IMR-90 (cell line): ENCODE measurements at regions not wholly inside any gene's neighbourhood (a gene's known extent, or its start where the extent isn't known, plus 50 kb on each side); places are given as distances from the start of the nearest gene placed in this dataset.

ENCODE experiments used
- ATAC-seq: fragments of 200-7000 bp; cut with Tn5 transposase; 2 replicates; pipeline ENCODE4 v1.9.1; 2020; ENCODE audit warnings: low read depth, mild to moderate bottlenecking, moderate library complexity
- BruUV-seq: library from RNA; stranded (reverse); fragments of 400-500 nt; replicated peaks from 2 replicates; lab custom pipeline; 2021; lab: Mats Ljungman, UMichigan
- CTCF ChIA-PET: fragments of 300-600 bp; formaldehyde crosslinking; extraction: SDS; loops from one replicate; lab custom pipeline; 2021; ENCODE audit warnings: antibody characterized with exemption; lab: Yijun Ruan, JAX
- POLR2A ChIA-PET: fragments of 300-600 bp; sonication (Branson Sonifier 250); formaldehyde crosslinking; loops from one replicate; lab custom pipeline; 2022; ENCODE audit warnings: antibody characterized with exemption; ENCODE audit not compliant: unreplicated experiment; lab: Charles Lee
- DNase-seq: peaks from one replicate; pipeline ENCODE4 v3.0.0; 2013
- H2AFZ ChIP-seq: replicated peaks from 2 replicates; pipeline ENCODE3; 2013; ENCODE audit warnings: low read length, mild to moderate bottlenecking; ENCODE audit not compliant: poor library complexity
- H2AK5ac ChIP-seq: 2 replicates; pipeline ENCODE4 v1.6.1; 2013; ENCODE audit warnings: low read depth, low read length, inconsistent platforms
- H2AK9ac ChIP-seq: replicated peaks from 2 replicates; pipeline ENCODE3; 2013; ENCODE audit warnings: mild to moderate bottlenecking, low read depth, low read length, moderate library complexity; ENCODE audit not compliant: poor library complexity
- H2BK120ac ChIP-seq: 2 replicates; pipeline ENCODE4 v1.6.1; 2013; ENCODE audit warnings: low read depth, low read length, inconsistent platforms
- H2BK15ac ChIP-seq: 3 replicates; pipeline ENCODE4 v1.6.1; 2013; ENCODE audit warnings: low read depth, low read length, inconsistent platforms
- H2BK20ac ChIP-seq: 2 replicates; pipeline ENCODE4 v1.6.1; 2013; ENCODE audit warnings: low read depth, mild to moderate bottlenecking, inconsistent platforms, low read length, moderate library complexity
- H2BK5ac ChIP-seq: 2 replicates; pipeline ENCODE4 v1.6.1; 2013; ENCODE audit warnings: mild to moderate bottlenecking, low read depth, low read length, inconsistent platforms; ENCODE audit not compliant: poor library complexity, severe bottlenecking
- H3K14ac ChIP-seq: replicated peaks from 2 replicates; pipeline ENCODE4 v1.6.1; 2013; ENCODE audit warnings: low read depth, low read length, inconsistent platforms
- H3K18ac ChIP-seq: 2 replicates; pipeline ENCODE4 v1.6.1; 2013; ENCODE audit warnings: low read depth, low read length, control low read depth
- H3K23ac ChIP-seq: 2 replicates; pipeline ENCODE4 v1.6.1; 2013; ENCODE audit warnings: low read depth, low read length, inconsistent platforms
- H3K27ac ChIP-seq: 2 replicates; pipeline ENCODE4 v1.5.1; 2013; ENCODE audit warnings: mild to moderate bottlenecking, control low read depth, low read length; ENCODE audit not compliant: insufficient read depth
- H3K27me3 ChIP-seq: 2 replicates; pipeline ENCODE4 v1.6.1; 2013; ENCODE audit warnings: low read length; ENCODE audit not compliant: control insufficient read depth, insufficient read depth
- H3K36me3 ChIP-seq: 2 replicates; pipeline ENCODE4 v1.6.1; 2013; ENCODE audit warnings: low read length, mixed read lengths; ENCODE audit not compliant: control insufficient read depth, insufficient read depth
- H3K4ac ChIP-seq: 2 replicates; pipeline ENCODE4 v1.6.1; 2013; ENCODE audit warnings: low read depth, low read length, inconsistent platforms
- H3K4me1 ChIP-seq: 2 replicates; pipeline ENCODE4 v1.6.1; 2013; ENCODE audit warnings: low read length, mixed read lengths; ENCODE audit not compliant: control insufficient read depth, insufficient read depth
- H3K4me2 ChIP-seq: 2 replicates; pipeline ENCODE4 v1.6.1; 2013; ENCODE audit warnings: low read depth, mild to moderate bottlenecking, control low read depth, low read length, moderate library complexity
- H3K4me3 ChIP-seq: 2 replicates; pipeline ENCODE4 v1.5.1; 2013; ENCODE audit warnings: low read depth, mild to moderate bottlenecking, control low read depth, low read length, moderate library complexity; ENCODE audit not compliant: insufficient read depth
- H3K56ac ChIP-seq: 2 replicates; pipeline ENCODE4 v1.6.1; 2013; ENCODE audit warnings: low read length, inconsistent platforms; ENCODE audit not compliant: insufficient read depth; ENCODE audit errors: extremely low read depth
- H3K79me1 ChIP-seq, 2 experiments: 2 replicates each; pipeline ENCODE4 v1.6.1; 2013; ENCODE audit warnings: low read length in 2 of 2, inconsistent platforms in 1 of 2, low read depth in 1 of 2
- H3K9ac ChIP-seq: 2 replicates; pipeline ENCODE4 v1.6.1; 2013; ENCODE audit warnings: low read depth, low read length, control low read depth
- H3K9me1 ChIP-seq: 2 replicates; pipeline ENCODE4 v1.6.1; 2013; ENCODE audit warnings: low read length, inconsistent platforms; ENCODE audit not compliant: insufficient read depth
- H3K9me3 ChIP-seq: 2 replicates; pipeline ENCODE4 v1.6.1; 2013; ENCODE audit warnings: low read length; ENCODE audit not compliant: control insufficient read depth, insufficient read depth
- H4K20me1 ChIP-seq: 2 replicates; pipeline ENCODE4 v1.6.1; 2013; ENCODE audit warnings: low read length, inconsistent platforms; ENCODE audit not compliant: insufficient read depth
- H4K5ac ChIP-seq: 2 replicates; pipeline ENCODE4 v1.6.1; 2013; ENCODE audit warnings: mild to moderate bottlenecking, low read depth, low read length, control low read depth
- H4K8ac ChIP-seq, 2 experiments: 2 replicates each; pipeline ENCODE4 v1.6.1; 2013; ENCODE audit warnings: low read depth in 2 of 2, low read length in 2 of 2, control low read depth in 1 of 2, inconsistent platforms in 1 of 2
- H4K91ac ChIP-seq: 2 replicates; pipeline ENCODE4 v1.6.1; 2013; ENCODE audit warnings: low read depth, low read length, inconsistent platforms; ENCODE audit not compliant: insufficient read depth
- CHD1 ChIP-seq: IDR thresholded peaks from 2 replicates; pipeline ENCODE4 v1.6.1; 2012; ENCODE audit warnings: low read depth, low read length, improper control_type of control experiment
- FOS ChIP-seq: fragments of 150-350 bp; IDR thresholded peaks from 2 replicates; pipeline ENCODE4 v1.6.1; 2016; ENCODE audit warnings: low read depth, low read length
- NFE2L2 ChIP-seq: fragments of 150-350 bp; IDR thresholded peaks from 2 replicates; pipeline ENCODE4 v1.6.1; 2016; ENCODE audit warnings: low read depth, mild to moderate bottlenecking, low read length
- RCOR1 ChIP-seq: IDR thresholded peaks from 2 replicates; pipeline ENCODE4 v1.6.1; 2012; ENCODE audit warnings: mild to moderate bottlenecking, low read length, improper control_type of control experiment; ENCODE audit not compliant: insufficient replicate concordance
- SMC3 ChIP-seq: fragments of 150-350 bp; IDR thresholded peaks from 2 replicates; pipeline ENCODE4 v1.6.1; 2016; ENCODE audit warnings: low read depth, mild to moderate bottlenecking, antibody characterized with exemption, low read length, moderate library complexity
- USF2 ChIP-seq: fragments of 150-350 bp; IDR thresholded peaks from 2 replicates; pipeline ENCODE4 v1.6.1; 2017; ENCODE audit warnings: mild to moderate bottlenecking, antibody characterized with exemption, low read length, low read depth
- WGBS, 2 experiments: methylation state at CpG; one replicate each; pipeline versions ENCODE4 v1.1.5 to v1.1.7; 2013; ENCODE audit warnings: missing lambda C conversion rate in 2 of 2; ENCODE audit not compliant: insufficient read length in 1 of 2; ENCODE audit errors: extremely low coverage in 2 of 2; 5-methylcytosine and 5-hydroxymethylcytosine counted together
- dilution Hi-C: fragments of 300-500 bp; cut with HindIII; formaldehyde crosslinking; loops from one replicate; pipeline ENCODE4 v1.14.3; 2018; ENCODE audit warnings: low sequenced_read_pairs; ENCODE audit not compliant: unreplicated experiment
- in situ Hi-C: fragments of 300-500 bp; cut with MboI; formaldehyde crosslinking; loops from 3 replicates; pipeline ENCODE4 v1.14.3; 2019; ENCODE audit warnings: low sequenced_read_pairs, inconsistent platforms, mixed read lengths
- intact Hi-C: fragments of 100-400 bp; cut with micrococcal nuclease; formaldehyde crosslinking; loops from 2 replicates; pipeline ENCODE4 v1.10.0; 2022

DNA sequence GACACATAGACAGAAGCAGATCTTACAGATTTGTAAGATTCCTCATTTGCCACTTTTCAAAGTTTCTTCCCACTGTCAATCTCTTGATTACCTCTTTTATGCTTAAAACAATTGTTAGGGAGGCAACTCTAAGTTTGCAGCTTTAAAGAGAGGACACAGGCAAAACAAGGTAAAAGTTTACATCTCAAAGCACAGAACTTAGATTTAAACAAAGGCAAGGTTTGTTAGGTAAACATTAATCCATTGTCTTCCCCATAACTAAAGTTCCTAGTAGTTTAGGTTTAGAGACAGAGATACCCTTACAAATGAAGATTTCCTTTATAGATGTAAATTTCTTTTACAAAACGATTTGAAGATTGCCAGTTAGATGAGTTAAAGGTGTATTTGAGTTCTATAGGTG lies 176.9 kb downstream of the AASDH start:
- Histone ChIP-seq H3K14ac (no peak overlapping the region), H2BK5ac (no peak overlapping the region), H2BK20ac (no peak overlapping the region), H3K56ac (no peak overlapping the region), H3K4me1 (no peaks in the 10 kb centered on the region), H3K36me3 (no peaks in the 10 kb centered on the region), H3K9me1 (no peaks in the 10 kb centered on the region), H3K27me3 (no peaks in the 10 kb centered on the region), H3K79me1 (no peaks in the 10 kb centered on the region), H3K18ac (no peak overlapping the region), H3K4me3 (no peak overlapping the region), H3K4me2 (no peak overlapping the region), H4K8ac (no peak overlapping the region), H2AK5ac (no peak overlapping the region), H4K5ac (no peak overlapping the region), H2AK9ac (no peak overlapping the region), H4K20me1 (no peaks in the 10 kb centered on the region), H4K91ac (no peak overlapping the region), H3K23ac (no peak overlapping the region), H3K4ac (no peak overlapping the region), H3K9me3 (no peaks in the 10 kb centered on the region), H2AFZ (no peak overlapping the region), H2BK15ac (no peak overlapping the region), H3K27ac (no peak overlapping the region), H2BK120ac (no peak overlapping the region), H3K9ac (no peak overlapping the region)
- no TSS peak for BruUV-seq
- dilution Hi-C loops (no loop called here), intact Hi-C loops (no loop called here), in situ Hi-C loops (no loop called here)
- ChIA-PET CTCF (no interaction called here), POLR2A (no interaction called here)
- DNase-seq (no peak), ATAC-seq (no peak)
- TF ChIP-seq USF2 (no peak), FOS (no peak), SMC3 (no peak), NFE2L2 (no peak), RCOR1 (no peak), CHD1 (no peak)
- WGBS, 2 experiments = no CpG with 5 or more reads among the region's 1 CpG
